ENCODE measurements at regions not wholly inside any gene's neighbourhood (a gene's known extent, or its start where the extent isn't known, plus 50 kb on each side); places are given as distances from the start of the nearest gene placed in this dataset.
"Not testable (repeated sequence)": the region's sequence is repeated elsewhere in the genome, so short reads cannot be mapped to it uniquely, and the experiment has no call there.

GRCh38 chr17:77054936-77055335, 85.8 kb upstream of the SEC14L1 start:
- no peaks in the 10 kb centered on the region for H3K4me1 ChIP-seq (ENCODE audit: insufficient read depth)
- 56% methylated on average over 10 of the region's 10 CpGs for WGBS
- H3K4me3 ChIP-seq (ENCODE audit: low read depth, low read length) = no peak overlapping the region
- no peak for DNase-seq (ENCODE audit: extremely low spot score)
- H3K36me3 ChIP-seq (ENCODE audit: insufficient read depth) = no peaks in the 10 kb centered on the region
- H3K27ac ChIP-seq (ENCODE audit: low read depth) = no peak overlapping the region

- H3K4me3 ChIP-seq (ENCODE audit: low read depth, low read length) = no peak overlapping the region
- WGBS = 86% methylated on average over 7 of the region's 7 CpGs
- no peaks in the 10 kb centered on the region for H3K4me1 ChIP-seq (ENCODE audit: insufficient read depth)
- H3K27ac ChIP-seq (ENCODE audit: low read depth) = no peak overlapping the region
- DNase-seq (ENCODE audit: extremely low spot score) = no peak
- no peaks in the 10 kb centered on the region for H3K36me3 ChIP-seq (ENCODE audit: insufficient read depth)
Observed at GRCh38 chr17:77055453-77055852, 85.3 kb upstream of the SEC14L1 start.

- no peaks in the 10 kb centered on the region for H3K36me3 ChIP-seq (ENCODE audit: insufficient read depth)
- H3K4me1 ChIP-seq (ENCODE audit: insufficient read depth) = no peaks in the 10 kb centered on the region
- H3K4me3 ChIP-seq (ENCODE audit: low read depth, low read length) = no peak overlapping the region
- no peak overlapping the region for H3K27ac ChIP-seq (ENCODE audit: low read depth)
- no peak for DNase-seq (ENCODE audit: extremely low spot score)
- WGBS = 63% methylated on average over 5 of the region's 5 CpGs
Observed at GRCh38 chr17:77058016-77058415, 82.8 kb upstream of the SEC14L1 start.

GRCh38 chr17:77061669-77062068, 79.1 kb upstream of the SEC14L1 start:
- H3K4me3 ChIP-seq (ENCODE audit: low read depth, low read length) = no peak overlapping the region
- no peak for DNase-seq (ENCODE audit: extremely low spot score)
- no peaks in the 10 kb centered on the region for H3K36me3 ChIP-seq (ENCODE audit: insufficient read depth)
- H3K27ac ChIP-seq (ENCODE audit: low read depth) = no peak overlapping the region
- H3K4me1 ChIP-seq (ENCODE audit: insufficient read depth) = no peaks in the 10 kb centered on the region
- 71% methylated on average over 10 of the region's 10 CpGs for WGBS

GRCh38 chr17:77064598-77064997, 76.2 kb upstream of the SEC14L1 start:
- no peak for DNase-seq (ENCODE audit: extremely low spot score)
- no peaks in the 10 kb centered on the region for H3K4me1 ChIP-seq (ENCODE audit: insufficient read depth)
- H3K4me3 ChIP-seq (ENCODE audit: low read depth, low read length) = no peak overlapping the region
- H3K36me3 ChIP-seq (ENCODE audit: insufficient read depth) = no peaks in the 10 kb centered on the region
- H3K27ac ChIP-seq (ENCODE audit: low read depth) = no peak overlapping the region
- WGBS = 79% methylated on average over 5 of the region's 5 CpGs

- WGBS = 75% methylated on average over 2 of the region's 2 CpGs
- Histone ChIP-seq H3K36me3 (ENCODE audit: insufficient read depth) (no peaks in the 10 kb centered on the region), H3K27ac (ENCODE audit: low read depth) (no peak overlapping the region), H3K4me3 (ENCODE audit: low read depth, low read length) (no peak overlapping the region), H3K4me1 (ENCODE audit: insufficient read depth) (no peaks in the 10 kb centered on the region)
- no peak for DNase-seq (ENCODE audit: extremely low spot score)
Observed at GRCh38 chr17:77066165-77066564, 74.6 kb upstream of the SEC14L1 start.

- 32% methylated on average over 10 of the region's 10 CpGs for WGBS
- DNase-seq (ENCODE audit: extremely low spot score); H3K4me3 ChIP-seq (ENCODE audit: low read depth, low read length); H3K27ac ChIP-seq (ENCODE audit: low read depth); H3K4me1 ChIP-seq (ENCODE audit: insufficient read depth); H3K36me3 ChIP-seq (ENCODE audit: insufficient read depth): not testable (repeated sequence)
Observed at GRCh38 chr17:77066726-77067409, 73.9 kb upstream of the SEC14L1 start.

- no peak for DNase-seq (ENCODE audit: extremely low spot score)
- no peak overlapping the region for H3K4me3 ChIP-seq (ENCODE audit: low read depth, low read length)
- 72% methylated on average over 2 of the region's 2 CpGs for WGBS
- no peak overlapping the region for H3K27ac ChIP-seq (ENCODE audit: low read depth)
- H3K4me1 ChIP-seq (ENCODE audit: insufficient read depth) = no peaks in the 10 kb centered on the region
- no peaks in the 10 kb centered on the region for H3K36me3 ChIP-seq (ENCODE audit: insufficient read depth)
Observed at GRCh38 chr17:77068915-77069314, 71.9 kb upstream of the SEC14L1 start.

- 68% methylated on average over 6 of the region's 6 CpGs for WGBS
- Histone ChIP-seq H3K4me1 (ENCODE audit: insufficient read depth) (no peaks in the 10 kb centered on the region), H3K36me3 (ENCODE audit: insufficient read depth) (no peaks in the 10 kb centered on the region), H3K27ac (ENCODE audit: low read depth) (no peak overlapping the region), H3K4me3 (ENCODE audit: low read depth, low read length) (no peak overlapping the region)
- DNase-seq (ENCODE audit: extremely low spot score) = no peak
Observed at GRCh38 chr17:77070888-77071279, 69.9 kb upstream of the SEC14L1 start.

- no peaks in the 10 kb centered on the region for H3K36me3 ChIP-seq (ENCODE audit: insufficient read depth)
- no peaks in the 10 kb centered on the region for H3K4me1 ChIP-seq (ENCODE audit: insufficient read depth)
- DNase-seq (ENCODE audit: extremely low spot score) = no peak
- H3K27ac ChIP-seq (ENCODE audit: low read depth) = no peak overlapping the region
- no peak overlapping the region for H3K4me3 ChIP-seq (ENCODE audit: low read depth, low read length)
Observed at GRCh38 chr17:77071925-77072490, 68.8 kb upstream of the SEC14L1 start.

GRCh38 chr17:77072670-77073069, 68.1 kb upstream of the SEC14L1 start:
- H3K27ac ChIP-seq (ENCODE audit: low read depth) = no peak overlapping the region
- DNase-seq (ENCODE audit: extremely low spot score) = no peak
- H3K4me3 ChIP-seq (ENCODE audit: low read depth, low read length) = no peak overlapping the region
- H3K4me1 ChIP-seq (ENCODE audit: insufficient read depth) = no peaks in the 10 kb centered on the region
- no peaks in the 10 kb centered on the region for H3K36me3 ChIP-seq (ENCODE audit: insufficient read depth)
- WGBS = 77% methylated on average over 4 of the region's 4 CpGs

GRCh38 chr17:77074681-77075080, 66.1 kb upstream of the SEC14L1 start:
- Histone ChIP-seq H3K27ac (ENCODE audit: low read depth) (no peak overlapping the region), H3K4me1 (ENCODE audit: insufficient read depth) (no peaks in the 10 kb centered on the region), H3K36me3 (ENCODE audit: insufficient read depth) (no peaks in the 10 kb centered on the region), H3K4me3 (ENCODE audit: low read depth, low read length) (no peak overlapping the region)
- DNase-seq (ENCODE audit: extremely low spot score) = no peak
- 79% methylated on average over 12 of the region's 12 CpGs for WGBS

GRCh38 chr17:77076124-77076830, 64.5 kb upstream of the SEC14L1 start:
- H3K36me3 ChIP-seq (ENCODE audit: insufficient read depth) = no peaks in the 10 kb centered on the region
- DNase-seq (ENCODE audit: extremely low spot score) = no peak
- no peak overlapping the region for H3K27ac ChIP-seq (ENCODE audit: low read depth)
- WGBS = 13% methylated on average over 14 of the region's 14 CpGs
- H3K4me3 ChIP-seq (ENCODE audit: low read depth, low read length) = no peak overlapping the region
- H3K4me1 ChIP-seq (ENCODE audit: insufficient read depth) = no peaks in the 10 kb centered on the region

GRCh38 chr17:77083531-77083930, 57.2 kb upstream of the SEC14L1 start:
- WGBS = 72% methylated on average over 5 of the region's 5 CpGs
- Histone ChIP-seq H3K4me3 (ENCODE audit: low read depth, low read length) (no peak overlapping the region), H3K4me1 (ENCODE audit: insufficient read depth) (no peaks in the 10 kb centered on the region), H3K27ac (ENCODE audit: low read depth) (no peak overlapping the region), H3K36me3 (ENCODE audit: insufficient read depth) (no peaks in the 10 kb centered on the region)
- DNase-seq (ENCODE audit: extremely low spot score) = no peak
